ENCODE measurements at regions not wholly inside any gene's neighbourhood (a gene's known extent, or its start where the extent isn't known, plus 50 kb on each side); places are given as distances from the start of the nearest gene placed in this dataset.

- Mint-ChIP-seq H3K27ac (no peak overlapping the region), H3K4me1 (ENCODE audit: low read depth) (peaks cover 9% of the 10 kb centered on the region)
- intact Hi-C loops (cut with micrococcal nuclease): no loop called here
Observed at GRCh38 chr2:104444392-104444791, 409.5 kb upstream of the POU3F3 start.

GRCh38 chr2:104444889-104445288 lies 409.0 kb upstream of the POU3F3 start:
- H3K36me3 Mint-ChIP-seq (ENCODE audit: low read depth): no peaks in the 10 kb centered on the region
- no peak overlapping the region for H3K4me3 Mint-ChIP-seq
- peaks cover 4% of the 10 kb centered on the region for H3K27me3 Mint-ChIP-seq
- no peaks in the 10 kb centered on the region for H3K9me3 Mint-ChIP-seq
- peaks cover 9% of the 10 kb centered on the region for H3K4me1 Mint-ChIP-seq (ENCODE audit: low read depth)
- H3K27ac Mint-ChIP-seq: no peak overlapping the region
- intact Hi-C loops (cut with micrococcal nuclease): no loop called here

More at GRCh38 chr2:104444392-104444791, 409.5 kb upstream of the POU3F3 start:
- no peak overlapping the region for H3K4me3 Mint-ChIP-seq
- H3K27me3 Mint-ChIP-seq: peaks cover 4% of the 10 kb centered on the region
- no peaks in the 10 kb centered on the region for H3K9me3 Mint-ChIP-seq
- no peaks in the 10 kb centered on the region for H3K36me3 Mint-ChIP-seq (ENCODE audit: low read depth)

GRCh38 chr2:104447831-104448434 lies 406.0 kb upstream of the POU3F3 start:
- intact Hi-C loops (cut with micrococcal nuclease): no loop called here
- Mint-ChIP-seq H3K4me1 (ENCODE audit: low read depth) (peaks cover 9% of the 10 kb centered on the region), H3K36me3 (ENCODE audit: low read depth) (no peaks in the 10 kb centered on the region), H3K27ac (no peak overlapping the region), H3K27me3 (peaks cover 4% of the 10 kb centered on the region), H3K9me3 (no peaks in the 10 kb centered on the region), H3K4me3 (no peak overlapping the region)

GRCh38 chr2:104448661-104449440 lies 405.1 kb upstream of the POU3F3 start:
- H3K27me3 Mint-ChIP-seq: peaks cover 6% of the 10 kb centered on the region
- no peaks in the 10 kb centered on the region for H3K9me3 Mint-ChIP-seq
- intact Hi-C loops (cut with micrococcal nuclease): no loop called here
- no peak overlapping the region for H3K27ac Mint-ChIP-seq
- H3K36me3 Mint-ChIP-seq (ENCODE audit: low read depth): no peaks in the 10 kb centered on the region
- H3K4me3 Mint-ChIP-seq: no peak overlapping the region
- peaks cover 9% of the 10 kb centered on the region for H3K4me1 Mint-ChIP-seq (ENCODE audit: low read depth)

- Mint-ChIP-seq H3K4me1 (ENCODE audit: low read depth) (no peaks in the 10 kb centered on the region), H3K27me3 (peaks cover 11% of the 10 kb centered on the region), H3K4me3 (no peak overlapping the region), H3K9me3 (no peaks in the 10 kb centered on the region), H3K27ac (no peak overlapping the region), H3K36me3 (ENCODE audit: low read depth) (no peaks in the 10 kb centered on the region)
- intact Hi-C loops (cut with micrococcal nuclease): no loop called here
Observed at GRCh38 chr2:104452558-104452957, 401.4 kb upstream of the POU3F3 start.

GRCh38 chr2:104462731-104463130 lies 391.2 kb upstream of the POU3F3 start:
- Mint-ChIP-seq H3K4me3 (no peak overlapping the region), H3K4me1 (ENCODE audit: low read depth) (peaks cover 22% of the 10 kb centered on the region), H3K9me3 (no peaks in the 10 kb centered on the region), H3K36me3 (ENCODE audit: low read depth) (no peaks in the 10 kb centered on the region), H3K27me3 (peaks cover 43% of the 10 kb centered on the region), H3K27ac (no peak overlapping the region)
- intact Hi-C loops (cut with micrococcal nuclease): no loop called here

- Mint-ChIP-seq H3K36me3 (ENCODE audit: low read depth) (no peaks in the 10 kb centered on the region), H3K27ac (no peak overlapping the region), H3K4me3 (no peak overlapping the region), H3K4me1 (ENCODE audit: low read depth) (peaks cover 22% of the 10 kb centered on the region), H3K9me3 (no peaks in the 10 kb centered on the region), H3K27me3 (peaks cover 47% of the 10 kb centered on the region)
- intact Hi-C loops (cut with micrococcal nuclease): no loop called here
Observed at GRCh38 chr2:104465981-104466380, 387.9 kb upstream of the POU3F3 start.

GRCh38 chr2:104468846-104469245 lies 385.1 kb upstream of the POU3F3 start:
- H3K4me1 Mint-ChIP-seq (ENCODE audit: low read depth): peaks cover 20% of the 10 kb centered on the region
- H3K4me3 Mint-ChIP-seq: no peak overlapping the region
- H3K27ac Mint-ChIP-seq: no peak overlapping the region
- H3K27me3 Mint-ChIP-seq: peaks cover 53% of the 10 kb centered on the region
- intact Hi-C loops (cut with micrococcal nuclease): no loop called here
- no peaks in the 10 kb centered on the region for H3K36me3 Mint-ChIP-seq (ENCODE audit: low read depth)
- H3K9me3 Mint-ChIP-seq: no peaks in the 10 kb centered on the region

GRCh38 chr2:104472076-104472475 lies 381.8 kb upstream of the POU3F3 start:
- H3K9me3 Mint-ChIP-seq: no peaks in the 10 kb centered on the region
- H3K27me3 Mint-ChIP-seq: peaks cover 52% of the 10 kb centered on the region
- no peaks in the 10 kb centered on the region for H3K36me3 Mint-ChIP-seq (ENCODE audit: low read depth)
- H3K4me3 Mint-ChIP-seq: no peak overlapping the region
- intact Hi-C loops (cut with micrococcal nuclease): no loop called here
- peaks cover 16% of the 10 kb centered on the region for H3K4me1 Mint-ChIP-seq (ENCODE audit: low read depth)
- no peak overlapping the region for H3K27ac Mint-ChIP-seq

- no peak overlapping the region for H3K4me3 Mint-ChIP-seq
- no peaks in the 10 kb centered on the region for H3K9me3 Mint-ChIP-seq
- no peak overlapping the region for H3K27ac Mint-ChIP-seq
- H3K27me3 Mint-ChIP-seq: peaks cover 48% of the 10 kb centered on the region
- H3K36me3 Mint-ChIP-seq (ENCODE audit: low read depth): no peaks in the 10 kb centered on the region
- intact Hi-C loops (cut with micrococcal nuclease): no loop called here
- peaks cover 16% of the 10 kb centered on the region for H3K4me1 Mint-ChIP-seq (ENCODE audit: low read depth)
Observed at GRCh38 chr2:104473546-104473945, 380.4 kb upstream of the POU3F3 start.

- peaks cover 44% of the 10 kb centered on the region for H3K27me3 Mint-ChIP-seq
Observed at GRCh38 chr2:104474716-104475115, 379.2 kb upstream of the POU3F3 start.

GRCh38 chr2:104476075-104476474 lies 377.8 kb upstream of the POU3F3 start:
- Mint-ChIP-seq H3K27ac (no peak overlapping the region), H3K4me3 (no peak overlapping the region), H3K27me3 (peaks cover 41% of the 10 kb centered on the region), H3K4me1 (ENCODE audit: low read depth) (peaks cover 22% of the 10 kb centered on the region), H3K9me3 (no peaks in the 10 kb centered on the region), H3K36me3 (ENCODE audit: low read depth) (no peaks in the 10 kb centered on the region)
- intact Hi-C loops (cut with micrococcal nuclease): no loop called here

More at GRCh38 chr2:104474716-104475115, 379.2 kb upstream of the POU3F3 start:
- no peak overlapping the region for H3K27ac Mint-ChIP-seq
- no peaks in the 10 kb centered on the region for H3K36me3 Mint-ChIP-seq (ENCODE audit: low read depth)
- peaks cover 20% of the 10 kb centered on the region for H3K4me1 Mint-ChIP-seq (ENCODE audit: low read depth)
- no peak overlapping the region for H3K4me3 Mint-ChIP-seq
- intact Hi-C loops (cut with micrococcal nuclease): no loop called here
- no peaks in the 10 kb centered on the region for H3K9me3 Mint-ChIP-seq

GRCh38 chr2:104476563-104476988 lies 377.3 kb upstream of the POU3F3 start:
- Mint-ChIP-seq H3K4me3 (no peak overlapping the region), H3K9me3 (no peaks in the 10 kb centered on the region), H3K36me3 (ENCODE audit: low read depth) (no peaks in the 10 kb centered on the region), H3K27me3 (peaks cover 43% of the 10 kb centered on the region), H3K27ac (no peak overlapping the region), H3K4me1 (ENCODE audit: low read depth) (peaks cover 22% of the 10 kb centered on the region)
- intact Hi-C loops (cut with micrococcal nuclease): no loop called here

- Mint-ChIP-seq H3K4me1 (ENCODE audit: low read depth) (peaks cover 8% of the 10 kb centered on the region), H3K36me3 (ENCODE audit: low read depth) (no peaks in the 10 kb centered on the region), H3K4me3 (no peak overlapping the region), H3K27me3 (peaks cover 21% of the 10 kb centered on the region), H3K9me3 (no peaks in the 10 kb centered on the region), H3K27ac (no peak overlapping the region)
- intact Hi-C loops (cut with micrococcal nuclease): no loop called here
Observed at GRCh38 chr2:104481341-104481740, 372.6 kb upstream of the POU3F3 start.

Measured in dendritic cell treated with granulocyte-macrophage colony-stimulating factor and Interleukin-4, amounts not matched to agents 40 ng/mL and 50 ng/mL, for 4 days (primary cell).